ENCODE measurements at regions not wholly inside any gene's neighbourhood (a gene's known extent, or its start where the extent isn't known, plus 50 kb on each side); places are given as distances from the start of the nearest gene placed in this dataset.

GRCh38 chr15:93231261-93231925 is 142.4 kb upstream of the RGMA start:
- no peak for DNase-seq

- no peak for DNase-seq
Observed at GRCh38 chr15:93228546-93228945, 139.5 kb upstream of the RGMA start.

- DNase-seq, result no peak
Observed at GRCh38 chr15:93223803-93224202, 134.8 kb upstream of the RGMA start.

- no peak for DNase-seq
Observed at GRCh38 chr15:93221759-93222158, 132.7 kb upstream of the RGMA start.

- DNase-seq, result no peak
Observed at GRCh38 chr15:93219859-93220420, 130.9 kb upstream of the RGMA start.

GRCh38 chr15:93217343-93217742 is 128.3 kb upstream of the RGMA start:
- no peak for DNase-seq

- no peak for DNase-seq
Observed at GRCh38 chr15:93214106-93214505, 125.1 kb upstream of the RGMA start.

GRCh38 chr15:93213281-93213680 is 124.3 kb upstream of the RGMA start:
- no peak for DNase-seq

- DNase-seq, result no peak
Observed at GRCh38 chr15:93212578-93212977, 123.6 kb upstream of the RGMA start.

- DNase-seq, result no peak
Observed at GRCh38 chr15:93210995-93211394, 122.0 kb upstream of the RGMA start.

GRCh38 chr15:93209690-93210445 is 120.9 kb upstream of the RGMA start:
- no peak for DNase-seq

GRCh38 chr15:93206893-93207292 is 117.9 kb upstream of the RGMA start:
- DNase-seq, result no peak

GRCh38 chr15:93205413-93205812 is 116.4 kb upstream of the RGMA start:
- DNase-seq, result no peak

- DNase-seq, result no peak
Observed at GRCh38 chr15:93203036-93203435, 114.0 kb upstream of the RGMA start.

GRCh38 chr15:93202405-93202804 is 113.4 kb upstream of the RGMA start:
- DNase-seq, result no peak

GRCh38 chr15:93201940-93202339 is 112.9 kb upstream of the RGMA start:
- DNase-seq, result no peak

- DNase-seq, result no peak
Observed at GRCh38 chr15:93200837-93201226, 111.8 kb upstream of the RGMA start.

GRCh38 chr15:93200081-93200836 is 111.2 kb upstream of the RGMA start:
- no peak for DNase-seq

- DNase-seq, result no peak
Observed at GRCh38 chr15:93196135-93196670, 107.2 kb upstream of the RGMA start.

GRCh38 chr15:93195109-93195508 is 106.1 kb upstream of the RGMA start:
- DNase-seq, result peak; percentile 17 to 73 (median 58)

GRCh38 chr15:93190238-93190637 is 101.2 kb upstream of the RGMA start:
- DNase-seq, result no peak

- no peak for DNase-seq
Observed at GRCh38 chr15:93189561-93189960, 100.5 kb upstream of the RGMA start.

GRCh38 chr15:93188236-93188635 is 99.2 kb upstream of the RGMA start:
- no peak for DNase-seq

All from suppressor macrophage (primary cell).